Coronary artery (tissue), 2 donors: ENCODE measurements at regions not wholly inside any gene's neighbourhood (a gene's known extent, or its start where the extent isn't known, plus 50 kb on each side); places are given as distances from the start of the nearest gene placed in this dataset.

Source experiments
- DNase-seq: peaks from one replicate; pipeline ENCODE4 v3.0.0-alpha.2; 2017; ENCODE audit warnings: low spot score
- H3K27ac ChIP-seq, 2 donors: fragments of 200-600 bp; sonication (generic); one replicate each; pipeline ENCODE4 v1.5.1; 2016 to 2019
- H3K4me3 ChIP-seq: fragments of 200-600 bp; sonication (generic); 2 replicates; pipeline ENCODE4 v1.5.1; 2016; ENCODE audit warnings: mild to moderate bottlenecking, moderate library complexity
- TF ChIP-seq, protein P1 (sequence below): fragments of 200-600 bp; sonication (generic); IDR thresholded peaks from one replicate; pipeline ENCODE4 v1.5.1; 2019; ENCODE audit warnings: antibody characterized with exemption

DNA sequence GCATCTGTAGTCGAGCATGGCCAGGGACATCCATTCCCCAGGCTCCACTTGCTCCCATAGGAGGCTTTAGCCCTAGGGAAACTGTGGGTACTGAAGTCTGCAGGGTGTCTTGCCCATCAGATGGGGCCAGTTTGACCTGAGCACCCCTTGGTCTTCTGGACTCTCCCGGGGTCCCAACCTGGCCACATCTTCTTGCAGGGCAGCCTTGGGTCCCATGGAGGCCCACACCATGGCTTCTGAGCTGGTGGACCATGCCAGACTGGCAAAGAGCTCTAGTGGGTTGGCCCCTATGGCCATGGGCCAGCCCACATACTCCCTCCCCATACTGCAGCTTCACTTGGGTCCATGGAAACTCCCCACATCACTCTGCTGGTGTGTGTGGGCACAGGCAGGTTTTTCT is 154.4 kb upstream of the PRLR start:
- Histone ChIP-seq H3K27ac (no peak overlapping the region), H3K4me3 (no peak overlapping the region)
- TF ChIP-seq, protein P1, sequence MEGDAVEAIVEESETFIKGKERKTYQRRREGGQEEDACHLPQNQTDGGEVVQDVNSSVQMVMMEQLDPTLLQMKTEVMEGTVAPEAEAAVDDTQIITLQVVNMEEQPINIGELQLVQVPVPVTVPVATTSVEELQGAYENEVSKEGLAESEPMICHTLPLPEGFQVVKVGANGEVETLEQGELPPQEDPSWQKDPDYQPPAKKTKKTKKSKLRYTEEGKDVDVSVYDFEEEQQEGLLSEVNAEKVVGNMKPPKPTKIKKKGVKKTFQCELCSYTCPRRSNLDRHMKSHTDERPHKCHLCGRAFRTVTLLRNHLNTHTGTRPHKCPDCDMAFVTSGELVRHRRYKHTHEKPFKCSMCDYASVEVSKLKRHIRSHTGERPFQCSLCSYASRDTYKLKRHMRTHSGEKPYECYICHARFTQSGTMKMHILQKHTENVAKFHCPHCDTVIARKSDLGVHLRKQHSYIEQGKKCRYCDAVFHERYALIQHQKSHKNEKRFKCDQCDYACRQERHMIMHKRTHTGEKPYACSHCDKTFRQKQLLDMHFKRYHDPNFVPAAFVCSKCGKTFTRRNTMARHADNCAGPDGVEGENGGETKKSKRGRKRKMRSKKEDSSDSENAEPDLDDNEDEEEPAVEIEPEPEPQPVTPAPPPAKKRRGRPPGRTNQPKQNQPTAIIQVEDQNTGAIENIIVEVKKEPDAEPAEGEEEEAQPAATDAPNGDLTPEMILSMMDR = no peak
- no peak for DNase-seq

DNA sequence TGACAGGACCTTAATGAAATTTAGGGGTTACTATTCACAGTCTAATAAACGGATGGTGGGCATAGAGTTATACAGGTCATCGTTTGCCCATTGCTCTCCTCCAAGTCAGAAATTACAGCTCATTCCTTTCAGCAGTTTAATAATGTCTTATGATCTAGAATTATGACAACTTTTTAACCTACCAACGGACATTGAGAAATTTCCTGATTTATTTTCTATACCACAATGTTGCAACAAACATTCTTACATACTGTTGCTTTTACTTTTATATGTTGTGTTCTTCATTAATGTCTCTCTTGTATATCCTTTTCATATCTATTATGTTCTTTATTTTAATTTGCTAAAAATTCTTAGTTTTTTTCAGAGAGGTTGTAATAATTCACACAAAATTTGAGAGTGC is 152.8 kb upstream of the PRLR start:
- DNase-seq = no peak
- Histone ChIP-seq H3K4me3 (no peak overlapping the region), H3K27ac (no peak overlapping the region)
- TF ChIP-seq, protein P1 = no peak

DNA sequence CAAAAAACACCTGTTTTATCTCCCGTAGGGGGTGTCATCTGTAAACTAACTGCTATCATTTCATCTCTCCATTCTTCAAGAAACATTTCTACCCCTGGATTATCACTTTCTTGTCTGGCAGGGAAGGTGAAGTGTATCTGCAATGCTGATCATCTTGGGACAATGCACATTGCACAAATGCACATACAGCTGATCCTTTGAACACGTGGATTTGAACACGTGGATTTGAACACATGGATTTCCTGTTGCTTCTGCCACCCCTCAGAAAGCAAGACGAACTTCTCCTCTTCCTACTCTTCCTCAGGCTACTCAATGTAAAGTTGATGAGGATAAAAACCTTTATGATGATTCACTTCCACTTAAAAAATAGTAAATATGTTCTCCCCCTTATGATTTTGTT is 147.4 kb upstream of the PRLR start:
- DNase-seq = no peak
- Histone ChIP-seq H3K4me3 (no peak overlapping the region), H3K27ac (no peak overlapping the region)
- TF ChIP-seq, protein P1 = no peak

DNA sequence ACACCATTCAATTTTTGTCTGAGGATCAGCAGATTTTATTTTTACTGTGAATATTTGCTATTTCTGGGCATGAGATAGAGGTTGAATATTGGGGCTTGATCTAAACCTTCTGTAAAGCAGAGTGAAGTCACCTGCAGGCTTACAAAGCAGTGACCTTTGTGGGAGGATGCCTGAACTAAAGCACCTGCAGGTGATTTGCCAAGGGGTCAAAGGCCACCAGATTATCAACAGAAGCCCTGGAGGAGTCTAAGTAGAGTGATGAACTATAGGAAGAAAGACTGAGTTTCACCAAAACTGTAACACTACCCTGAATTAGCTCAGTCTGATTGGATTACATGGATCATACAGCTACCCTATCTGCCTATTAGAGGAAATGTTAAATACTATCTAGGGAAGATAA is 144.3 kb upstream of the PRLR start:
- DNase-seq = no peak
- no peak overlapping the region for H3K4me3 ChIP-seq
- H3K27ac ChIP-seq = no peak overlapping the region
- TF ChIP-seq, protein P1 = no peak

DNA sequence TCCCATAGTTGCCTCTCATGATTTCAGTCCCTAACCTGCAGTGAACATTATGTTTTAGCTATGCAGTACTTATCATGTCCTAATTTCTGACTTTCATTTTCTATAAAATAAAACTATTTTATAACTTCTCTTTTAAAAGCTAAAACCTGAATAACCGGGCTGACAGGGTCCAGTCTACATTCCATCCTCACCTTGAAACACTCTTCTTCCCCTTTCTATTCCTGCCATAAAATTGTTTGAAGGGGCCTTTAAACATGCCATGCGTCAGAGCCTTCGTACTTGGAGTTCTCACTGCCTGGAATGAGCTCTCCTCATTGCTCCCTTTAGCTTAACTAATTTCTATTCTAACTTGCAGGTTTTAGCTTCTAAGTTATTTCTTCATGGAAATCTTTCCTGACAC is 143.0 kb upstream of the PRLR start:
- no peak for DNase-seq
- H3K27ac ChIP-seq = no peak overlapping the region
- TF ChIP-seq, protein P1 = no peak

DNA sequence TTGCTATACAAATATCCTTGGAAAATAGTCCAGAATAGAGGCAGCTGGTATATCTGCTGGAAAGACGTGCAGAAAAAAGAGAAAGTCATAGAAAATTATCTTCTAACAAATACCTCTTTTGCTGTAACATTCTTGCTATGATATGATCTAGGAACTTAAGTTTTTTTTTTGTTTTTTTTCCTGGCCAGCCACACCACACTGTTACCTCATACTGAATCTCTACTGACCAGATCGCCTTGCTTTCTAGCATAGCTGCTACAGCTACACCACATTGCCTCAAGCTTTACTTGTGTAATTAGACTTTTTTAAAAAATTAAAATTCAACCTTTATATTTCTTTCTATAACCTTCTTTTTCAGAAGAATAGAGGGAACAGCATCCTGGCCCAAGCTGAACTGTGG is 142.2 kb upstream of the PRLR start:
- TF ChIP-seq, protein P1 = no peak
- DNase-seq = no peak
- Histone ChIP-seq H3K4me3 (no peak overlapping the region), H3K27ac (no peak overlapping the region)

More for the DNA sequence above, 143.0 kb upstream of the PRLR start:
- no peak overlapping the region for H3K4me3 ChIP-seq

DNA sequence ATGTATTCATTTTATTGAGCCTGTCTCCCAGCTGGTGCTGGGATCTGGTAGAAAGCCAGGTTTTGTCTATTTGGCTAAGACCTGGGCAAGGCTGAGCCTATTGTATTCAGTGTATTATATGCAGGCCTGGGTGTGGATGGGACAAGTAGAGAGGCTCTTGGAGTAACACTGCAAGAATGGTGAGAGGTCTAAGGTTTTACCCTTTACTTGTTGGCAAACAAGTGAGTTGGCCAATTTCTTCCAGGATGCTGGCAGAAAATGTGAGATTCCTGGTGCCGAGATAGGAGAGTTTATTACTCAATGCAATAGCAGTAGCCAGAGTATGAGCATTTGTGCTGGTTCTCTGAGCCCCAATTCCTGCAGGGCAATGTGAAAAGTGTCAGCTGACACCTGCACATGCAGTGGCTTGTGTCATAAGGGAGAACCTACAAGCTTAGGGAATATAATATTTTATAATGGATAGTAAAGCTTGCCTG is 141.7 kb upstream of the PRLR start:
- no peak for DNase-seq
- H3K4me3 ChIP-seq = no peak overlapping the region
- TF ChIP-seq, protein P1 = no peak
- no peak overlapping the region for H3K27ac ChIP-seq
